Osteocyte (in vitro differentiated cells): ENCODE measurements at regions not wholly inside any gene's neighbourhood (a gene's known extent, or its start where the extent isn't known, plus 50 kb on each side); places are given as distances from the start of the nearest gene placed in this dataset.
"Not testable (repeated sequence)": the region's sequence is repeated elsewhere in the genome, so short reads cannot be mapped to it uniquely, and the experiment has no call there.

Source experiments
- DNase-seq: peaks from one replicate; pipeline ENCODE4 v3.0.0; 2021; ENCODE audit warnings: mixed read lengths; ENCODE audit not compliant: unreplicated experiment; ENCODE audit errors: extremely low spot score
- H3K27ac Mint-ChIP-seq: one replicate; pipeline ENCODE4 v1.8.0; 2021; ENCODE audit warnings: mild to moderate bottlenecking, mixed read lengths; ENCODE audit not compliant: unreplicated experiment
- H3K27me3 Mint-ChIP-seq: one replicate; pipeline ENCODE4 v1.8.0; 2021; ENCODE audit warnings: mixed read lengths; ENCODE audit not compliant: unreplicated experiment
- H3K36me3 Mint-ChIP-seq: one replicate; pipeline ENCODE4 v1.8.0; 2021; ENCODE audit warnings: mixed read lengths; ENCODE audit not compliant: unreplicated experiment
- H3K4me1 Mint-ChIP-seq: one replicate; pipeline ENCODE4 v1.8.0; 2021; ENCODE audit warnings: mixed read lengths; ENCODE audit not compliant: unreplicated experiment
- H3K4me3 Mint-ChIP-seq: one replicate; pipeline ENCODE4 v1.8.0; 2021; ENCODE audit warnings: mild to moderate bottlenecking, moderate library complexity, mixed read lengths; ENCODE audit not compliant: unreplicated experiment
- H3K9me3 Mint-ChIP-seq: one replicate; pipeline ENCODE4 v1.8.0; 2021; ENCODE audit warnings: mixed read lengths; ENCODE audit not compliant: unreplicated experiment
- CTCF ChIP-seq: fragments of 200-600 bp; sonication (generic); IDR thresholded peaks from 2 replicates; pipeline ENCODE4 v1.5.0; 2021; ENCODE audit warnings: antibody characterized with exemption, mild to moderate bottlenecking, moderate library complexity

- Mint-ChIP-seq H3K27me3 (no peaks in the 10 kb centered on the region), H3K4me1 (peaks cover 10% of the 10 kb centered on the region), H3K4me3 (no peak overlapping the region), H3K27ac (no peak overlapping the region), H3K9me3 (no peaks in the 10 kb centered on the region), H3K36me3 (no peaks in the 10 kb centered on the region)
- DNase-seq = no peak
- no peak for TF ChIP-seq CTCF
These were observed 156.6 kb upstream of the CTSO start for GRCh38 chr4:156109943-156110900.

- not testable (repeated sequence) for H3K27me3 Mint-ChIP-seq, H3K9me3 Mint-ChIP-seq, H3K27ac Mint-ChIP-seq, H3K4me3 Mint-ChIP-seq, H3K4me1 Mint-ChIP-seq, H3K36me3 Mint-ChIP-seq, DNase-seq
These were observed 155.4 kb upstream of the CTSO start for GRCh38 chr4:156109087-156109486.

- H3K9me3 Mint-ChIP-seq = no peaks in the 10 kb centered on the region
- no peak overlapping the region for H3K4me3 Mint-ChIP-seq
- H3K4me1 Mint-ChIP-seq = peaks cover 3% of the 10 kb centered on the region
- no peaks in the 10 kb centered on the region for H3K36me3 Mint-ChIP-seq
- no peak for TF ChIP-seq CTCF
- no peak overlapping the region for H3K27ac Mint-ChIP-seq
- no peaks in the 10 kb centered on the region for H3K27me3 Mint-ChIP-seq
- DNase-seq = no peak
These were observed 149.6 kb upstream of the CTSO start for GRCh38 chr4:156103311-156103710.

- no peak for TF ChIP-seq CTCF
- Mint-ChIP-seq H3K4me1 (peaks cover 3% of the 10 kb centered on the region), H3K4me3 (no peak overlapping the region), H3K27me3 (no peaks in the 10 kb centered on the region), H3K27ac (no peak overlapping the region), H3K36me3 (no peaks in the 10 kb centered on the region), H3K9me3 (no peaks in the 10 kb centered on the region)
- no peak for DNase-seq
These were observed 148.7 kb upstream of the CTSO start for GRCh38 chr4:156102411-156102810.

- peaks cover 3% of the 10 kb centered on the region for H3K4me1 Mint-ChIP-seq
- no peaks in the 10 kb centered on the region for H3K27me3 Mint-ChIP-seq
- H3K4me3 Mint-ChIP-seq = no peak overlapping the region
- no peaks in the 10 kb centered on the region for H3K9me3 Mint-ChIP-seq
- TF ChIP-seq CTCF = no peak
- no peaks in the 10 kb centered on the region for H3K36me3 Mint-ChIP-seq
- DNase-seq = no peak
- H3K27ac Mint-ChIP-seq = no peak overlapping the region
These were observed 147.9 kb upstream of the CTSO start for GRCh38 chr4:156101571-156101970.
